Choroid plexus epithelial cell (primary cell): ENCODE measurements at regions not wholly inside any gene's neighbourhood (a gene's known extent, or its start where the extent isn't known, plus 50 kb on each side); places are given as distances from the start of the nearest gene placed in this dataset.

Source experiments
- DNase-seq: peaks from one replicate; pipeline ENCODE4 v3.0.0-alpha.2; 2010; ENCODE audit warnings: low read depth
- H3K4me3 ChIP-seq: 2 replicates; pipeline ENCODE4 v1.5.1; 2011; ENCODE audit warnings: low read depth, mild to moderate bottlenecking, control low read depth, low read length, moderate library complexity
- CTCF ChIP-seq: conservative IDR thresholded peaks from 2 replicates; pipeline ENCODE4 v1.5.1; 2011; ENCODE audit warnings: low read depth, mild to moderate bottlenecking, control low read depth, inconsistent platforms, low read length, moderate library complexity

- H3K4me3 ChIP-seq = no peak overlapping the region
- no peak for TF ChIP-seq CTCF
- no peak for DNase-seq
Observed at GRCh38 chr16:85495823-85496538, 117.1 kb upstream of the GSE1 start.

GRCh38 chr16:85497622-85498314 is 115.4 kb upstream of the GSE1 start:
- H3K4me3 ChIP-seq = no peak overlapping the region
- TF ChIP-seq CTCF = no peak
- no peak for DNase-seq

GRCh38 chr16:85498607-85499006 is 114.5 kb upstream of the GSE1 start:
- H3K4me3 ChIP-seq = no peak overlapping the region
- no peak for DNase-seq
- TF ChIP-seq CTCF = no peak

GRCh38 chr16:85500220-85500619 is 112.9 kb upstream of the GSE1 start:
- DNase-seq = no peak
- no peak for TF ChIP-seq CTCF
- no peak overlapping the region for H3K4me3 ChIP-seq

GRCh38 chr16:85501900-85502299 is 111.2 kb upstream of the GSE1 start:
- H3K4me3 ChIP-seq = no peak overlapping the region
- no peak for TF ChIP-seq CTCF
- no peak for DNase-seq

- no peak for DNase-seq
Observed at GRCh38 chr16:85502357-85502756, 110.8 kb upstream of the GSE1 start.

More at GRCh38 chr16:85502357-85502756, 110.8 kb upstream of the GSE1 start:
- H3K4me3 ChIP-seq = no peak overlapping the region
- TF ChIP-seq CTCF = no peak
